ENCODE measurements at regions not wholly inside any gene's neighbourhood (a gene's known extent, or its start where the extent isn't known, plus 50 kb on each side); places are given as distances from the start of the nearest gene placed in this dataset.

DNA sequence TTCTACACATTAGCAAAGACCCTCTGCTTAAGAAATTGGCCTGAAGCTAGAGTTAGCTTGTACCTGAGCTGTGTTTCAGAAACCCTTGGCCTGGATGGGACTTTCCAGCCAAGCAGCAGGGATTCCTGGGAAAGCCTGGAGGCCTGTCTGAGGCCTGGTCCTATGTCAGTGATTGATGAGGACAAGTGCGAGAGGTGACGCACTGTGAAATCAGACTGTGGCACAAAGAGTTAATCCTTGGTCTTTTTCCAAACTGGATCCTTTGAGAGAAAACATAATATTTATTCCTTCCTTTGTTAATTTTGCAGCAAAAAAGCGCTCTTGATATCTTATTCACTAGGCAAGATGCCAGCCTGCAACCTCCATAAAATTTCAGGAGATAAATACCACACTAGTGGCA is 225.0 kb upstream of the ATP11B start:
- Mint-ChIP-seq H3K36me3 (ENCODE audit: unreplicated experiment) (no peaks in the 10 kb centered on the region), H3K27me3 (ENCODE audit: unreplicated experiment) (peaks cover 35% of the 10 kb centered on the region), H3K4me1 (ENCODE audit: unreplicated experiment) (peaks cover 2% of the 10 kb centered on the region), H3K27ac (ENCODE audit: unreplicated experiment) (no peak overlapping the region), H3K4me3 (ENCODE audit: unreplicated experiment) (no peak overlapping the region), H3K9me3 (ENCODE audit: unreplicated experiment) (peaks cover 5% of the 10 kb centered on the region)
- no peak for DNase-seq (ENCODE audit: extremely low spot score, unreplicated experiment)
- TF ChIP-seq, protein P1, sequence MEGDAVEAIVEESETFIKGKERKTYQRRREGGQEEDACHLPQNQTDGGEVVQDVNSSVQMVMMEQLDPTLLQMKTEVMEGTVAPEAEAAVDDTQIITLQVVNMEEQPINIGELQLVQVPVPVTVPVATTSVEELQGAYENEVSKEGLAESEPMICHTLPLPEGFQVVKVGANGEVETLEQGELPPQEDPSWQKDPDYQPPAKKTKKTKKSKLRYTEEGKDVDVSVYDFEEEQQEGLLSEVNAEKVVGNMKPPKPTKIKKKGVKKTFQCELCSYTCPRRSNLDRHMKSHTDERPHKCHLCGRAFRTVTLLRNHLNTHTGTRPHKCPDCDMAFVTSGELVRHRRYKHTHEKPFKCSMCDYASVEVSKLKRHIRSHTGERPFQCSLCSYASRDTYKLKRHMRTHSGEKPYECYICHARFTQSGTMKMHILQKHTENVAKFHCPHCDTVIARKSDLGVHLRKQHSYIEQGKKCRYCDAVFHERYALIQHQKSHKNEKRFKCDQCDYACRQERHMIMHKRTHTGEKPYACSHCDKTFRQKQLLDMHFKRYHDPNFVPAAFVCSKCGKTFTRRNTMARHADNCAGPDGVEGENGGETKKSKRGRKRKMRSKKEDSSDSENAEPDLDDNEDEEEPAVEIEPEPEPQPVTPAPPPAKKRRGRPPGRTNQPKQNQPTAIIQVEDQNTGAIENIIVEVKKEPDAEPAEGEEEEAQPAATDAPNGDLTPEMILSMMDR (IDR thresholded peaks at IDR 0.05), result no peak

DNA sequence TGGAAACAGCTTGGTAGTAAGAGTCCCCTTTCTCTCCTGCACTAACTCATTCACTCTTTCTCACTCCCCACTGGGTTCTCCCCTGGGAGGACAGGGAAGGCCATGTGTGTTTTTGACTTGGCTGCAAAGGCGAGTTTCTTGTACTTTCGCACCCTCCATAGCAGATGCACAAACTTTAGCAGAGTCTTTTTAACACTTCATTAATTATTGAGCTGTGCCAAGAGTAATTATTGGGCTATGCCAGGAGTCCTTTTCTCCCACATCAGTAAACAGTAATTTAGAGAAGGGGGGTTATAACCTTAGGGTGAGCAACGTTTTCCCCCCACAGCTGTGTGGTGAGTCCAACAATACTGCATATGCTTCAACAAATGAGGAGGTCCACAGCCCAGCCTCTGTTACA is 224.4 kb upstream of the ATP11B start:
- Mint-ChIP-seq H3K4me3 (ENCODE audit: unreplicated experiment) (no peak overlapping the region), H3K9me3 (ENCODE audit: unreplicated experiment) (peaks cover 11% of the 10 kb centered on the region), H3K4me1 (ENCODE audit: unreplicated experiment) (peaks cover 2% of the 10 kb centered on the region), H3K27me3 (ENCODE audit: unreplicated experiment) (peaks cover 40% of the 10 kb centered on the region), H3K36me3 (ENCODE audit: unreplicated experiment) (no peaks in the 10 kb centered on the region), H3K27ac (ENCODE audit: unreplicated experiment) (no peak overlapping the region)
- no peak for DNase-seq (ENCODE audit: extremely low spot score, unreplicated experiment)
- TF ChIP-seq, protein P1 (IDR thresholded peaks at IDR 0.05), result no peak

DNA sequence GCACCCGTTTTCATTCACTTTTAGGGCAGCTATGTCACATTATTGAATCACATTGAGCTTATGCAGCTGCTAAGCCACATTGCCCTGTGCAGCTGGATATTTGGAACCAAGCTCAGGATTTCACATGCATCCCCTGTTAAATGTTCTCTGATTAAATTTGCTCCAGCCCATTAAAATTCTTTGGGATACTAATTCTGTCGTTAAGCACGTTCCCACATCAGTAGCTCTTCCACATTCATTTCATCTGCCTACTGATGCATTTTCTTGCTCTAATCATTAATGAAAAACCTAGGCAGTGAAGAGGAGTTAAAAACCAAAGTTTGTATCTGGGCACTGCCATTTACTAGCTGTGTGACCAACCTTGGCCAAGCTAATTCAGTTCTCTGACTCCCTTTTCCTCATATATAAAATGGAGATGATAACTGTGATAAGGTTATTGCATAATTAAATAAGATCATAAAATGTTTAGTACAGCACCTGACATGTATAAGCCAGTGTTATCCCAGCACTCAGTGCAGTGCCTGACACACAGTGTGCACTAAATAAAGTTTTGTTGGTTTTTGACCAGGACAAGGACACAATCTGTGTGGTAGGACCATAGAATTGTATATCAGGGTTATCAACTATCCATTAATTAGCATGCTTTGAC is 222.2 kb upstream of the ATP11B start:
- H3K27ac Mint-ChIP-seq (ENCODE audit: unreplicated experiment), result no peak overlapping the region
- no peaks in the 10 kb centered on the region for H3K36me3 Mint-ChIP-seq (ENCODE audit: unreplicated experiment)
- H3K4me1 Mint-ChIP-seq (ENCODE audit: unreplicated experiment), result peaks cover 2% of the 10 kb centered on the region
- no peak for DNase-seq (ENCODE audit: extremely low spot score, unreplicated experiment)
- H3K4me3 Mint-ChIP-seq (ENCODE audit: unreplicated experiment), result no peak overlapping the region
- peaks cover 18% of the 10 kb centered on the region for H3K9me3 Mint-ChIP-seq (ENCODE audit: unreplicated experiment)
- TF ChIP-seq, protein P1 (IDR thresholded peaks at IDR 0.05), result no peak
- H3K27me3 Mint-ChIP-seq (ENCODE audit: unreplicated experiment), result peaks cover 38% of the 10 kb centered on the region

DNA sequence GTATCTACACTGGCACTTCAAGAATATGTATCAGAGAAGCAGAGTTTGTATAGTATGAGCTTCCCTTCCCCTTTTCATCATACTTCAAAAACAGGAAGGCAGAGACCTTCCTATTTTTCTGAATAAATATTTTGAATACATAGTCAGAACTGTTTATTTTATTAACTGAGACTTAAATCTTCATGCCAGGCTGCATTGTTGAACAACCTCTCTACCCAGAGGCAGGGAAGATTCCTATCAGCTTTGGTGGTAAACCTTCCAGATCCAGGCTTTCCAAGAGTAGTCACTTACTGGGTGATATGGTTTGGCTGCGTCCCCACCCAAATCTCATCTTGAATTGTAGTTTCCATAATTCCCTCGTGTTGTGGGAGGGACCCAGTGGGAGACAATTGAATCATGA is 217.4 kb upstream of the ATP11B start:
- Mint-ChIP-seq H3K27ac (ENCODE audit: unreplicated experiment) (no peak overlapping the region), H3K36me3 (ENCODE audit: unreplicated experiment) (no peaks in the 10 kb centered on the region), H3K27me3 (ENCODE audit: unreplicated experiment) (peaks cover 22% of the 10 kb centered on the region), H3K9me3 (ENCODE audit: unreplicated experiment) (peaks cover 18% of the 10 kb centered on the region), H3K4me1 (ENCODE audit: unreplicated experiment) (no peaks in the 10 kb centered on the region), H3K4me3 (ENCODE audit: unreplicated experiment) (no peak overlapping the region)
- TF ChIP-seq, protein P1 (IDR thresholded peaks at IDR 0.05), result no peak
- DNase-seq (ENCODE audit: extremely low spot score, unreplicated experiment), result no peak

DNA sequence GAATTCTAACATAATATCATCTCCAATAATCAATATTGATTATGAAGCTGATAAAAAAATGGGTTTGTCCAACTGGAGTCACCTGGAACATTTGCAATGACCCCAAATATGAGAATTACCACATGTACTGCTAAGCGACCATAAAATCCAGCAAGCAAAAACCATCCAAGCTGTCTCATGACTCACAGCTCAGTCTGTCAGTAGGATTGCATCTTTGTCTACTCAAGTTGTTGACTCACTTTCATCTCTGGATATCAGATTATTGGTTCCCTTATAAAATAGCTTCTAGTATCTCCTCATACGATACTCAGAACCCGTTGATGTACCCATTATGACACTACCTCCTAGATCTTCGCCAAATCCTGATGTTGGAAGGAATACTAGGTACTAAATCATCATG is 209.8 kb upstream of the ATP11B start:
- Mint-ChIP-seq H3K4me1 (ENCODE audit: unreplicated experiment) (no peaks in the 10 kb centered on the region), H3K9me3 (ENCODE audit: unreplicated experiment) (no peaks in the 10 kb centered on the region), H3K27me3 (ENCODE audit: unreplicated experiment) (peaks cover 22% of the 10 kb centered on the region), H3K27ac (ENCODE audit: unreplicated experiment) (no peak overlapping the region), H3K36me3 (ENCODE audit: unreplicated experiment) (no peaks in the 10 kb centered on the region), H3K4me3 (ENCODE audit: unreplicated experiment) (no peak overlapping the region)
- TF ChIP-seq, protein P1 (IDR thresholded peaks at IDR 0.05), result no peak
- no peak for DNase-seq (ENCODE audit: extremely low spot score, unreplicated experiment)

All from osteocyte (in vitro differentiated cells).